ENCODE measurements at regions not wholly inside any gene's neighbourhood (a gene's known extent, or its start where the extent isn't known, plus 50 kb on each side); places are given as distances from the start of the nearest gene placed in this dataset.

DNA sequence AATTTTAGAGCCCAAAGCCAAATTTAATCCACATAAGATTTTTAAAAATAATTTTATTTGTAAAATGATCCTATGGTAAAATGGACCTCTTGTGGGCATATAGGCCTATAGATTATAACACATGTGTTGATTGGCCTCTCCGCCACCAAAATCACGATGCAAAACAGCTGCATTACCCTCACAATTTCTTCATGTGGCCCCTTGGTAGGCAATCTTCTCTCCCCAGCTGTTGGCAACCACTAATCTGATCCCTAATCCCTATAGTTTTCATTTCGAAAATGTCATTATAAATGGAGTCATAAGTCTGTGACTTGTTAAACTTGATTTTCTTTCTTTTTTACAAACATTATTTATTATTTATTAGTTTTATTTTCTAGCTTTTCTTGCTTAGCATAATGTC, 263.9 kb upstream of the SULF2 start:
- TF ChIP-seq CTCF (IDR thresholded peaks at IDR 0.05; ENCODE audit: low read depth, low read length, missing control alignments): no peak
- no peak for DNase-seq (ENCODE audit: low read depth)
- no peak overlapping the region for H3K4me3 ChIP-seq (ENCODE audit: low read depth, low read length)

GRCh38 chr20:48047447-48047846, 262.2 kb upstream of the SULF2 start:
- no peak for TF ChIP-seq CTCF (IDR thresholded peaks at IDR 0.05; ENCODE audit: low read depth, low read length, missing control alignments)
- DNase-seq (ENCODE audit: low read depth): no peak
- no peak overlapping the region for H3K4me3 ChIP-seq (ENCODE audit: low read depth, low read length)

DNA sequence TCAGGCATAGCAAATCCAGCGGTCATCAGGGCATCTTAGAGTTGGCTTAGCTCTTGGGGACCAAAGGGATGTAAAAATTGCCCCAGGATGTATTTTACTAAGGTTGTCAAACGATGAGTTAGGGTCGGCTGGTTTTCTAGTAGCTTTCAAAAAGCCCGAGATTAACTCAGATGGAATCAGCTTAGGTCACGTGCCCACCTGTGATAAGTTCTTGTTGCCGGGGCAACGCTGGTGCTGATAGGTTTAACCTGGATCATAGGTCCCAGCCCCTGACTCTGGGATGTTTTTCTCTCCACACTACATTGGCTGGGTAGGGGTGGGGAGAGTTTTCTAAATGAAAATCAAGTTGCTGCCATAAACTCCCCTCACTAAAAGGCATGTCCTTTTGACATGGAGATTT, 257.3 kb upstream of the SULF2 start:
- DNase-seq (ENCODE audit: low read depth): no peak
- no peak overlapping the region for H3K4me3 ChIP-seq (ENCODE audit: low read depth, low read length)
- TF ChIP-seq CTCF (IDR thresholded peaks at IDR 0.05; ENCODE audit: low read depth, low read length, missing control alignments): no peak

DNA sequence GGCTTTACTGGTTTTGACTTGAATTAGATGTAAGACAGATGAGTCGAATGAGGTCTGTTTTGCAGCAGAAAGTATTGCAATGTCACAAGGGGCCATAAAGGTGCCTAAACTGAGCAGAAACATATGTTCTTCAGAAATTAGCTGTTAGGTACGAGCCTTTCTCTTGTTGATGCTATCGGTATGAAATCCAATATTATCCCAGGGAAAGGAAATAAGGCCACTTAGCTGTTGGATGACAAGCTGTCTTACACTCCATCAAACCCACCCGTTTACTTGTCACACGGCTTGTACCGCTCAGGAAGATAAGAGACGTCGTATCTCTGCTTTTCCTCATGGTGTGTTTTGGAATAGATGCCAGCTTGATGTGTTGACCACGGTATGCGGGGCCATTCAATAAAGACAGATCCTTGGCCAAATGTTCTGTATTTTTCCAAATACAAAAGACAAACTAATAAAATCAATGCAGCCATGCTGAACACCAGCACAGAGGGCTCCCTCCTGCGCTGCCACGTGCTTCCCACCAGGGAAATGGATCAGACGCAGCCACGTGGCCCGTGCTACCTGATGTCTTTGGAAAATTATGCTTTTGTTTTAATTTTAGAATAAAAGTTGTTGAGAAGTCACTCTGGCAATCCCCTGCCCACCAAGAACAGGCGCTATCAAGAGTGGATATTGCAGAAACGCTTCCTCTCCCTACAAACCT, 255.9 kb upstream of the SULF2 start:
- no peak for TF ChIP-seq CTCF (IDR thresholded peaks at IDR 0.05; ENCODE audit: low read depth, low read length, missing control alignments)
- no peak overlapping the region for H3K4me3 ChIP-seq (ENCODE audit: low read depth, low read length)
- no peak for DNase-seq (ENCODE audit: low read depth)

DNA sequence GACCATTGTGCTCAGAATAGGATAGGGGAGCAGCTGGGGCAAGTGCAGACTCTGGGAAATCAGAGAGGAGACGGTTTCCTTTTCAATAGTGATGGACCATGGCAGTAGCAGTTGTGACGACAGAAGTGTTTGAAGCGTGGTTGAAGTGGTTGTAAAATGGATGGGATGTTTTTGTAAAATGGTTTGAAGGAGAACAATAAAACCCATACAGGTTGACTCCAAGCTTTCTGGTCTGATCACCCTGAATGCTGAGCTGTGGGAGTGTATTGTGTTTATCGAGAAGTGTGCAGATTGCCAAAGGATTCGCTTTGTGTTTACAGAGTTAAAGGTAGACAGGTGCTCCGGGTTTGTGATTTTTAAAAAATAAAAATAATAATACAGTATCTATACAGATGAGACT, 255.2 kb upstream of the SULF2 start:
- H3K4me3 ChIP-seq (ENCODE audit: low read depth, low read length): no peak overlapping the region
- no peak for TF ChIP-seq CTCF (IDR thresholded peaks at IDR 0.05; ENCODE audit: low read depth, low read length, missing control alignments)
- no peak for DNase-seq (ENCODE audit: low read depth)

DNA sequence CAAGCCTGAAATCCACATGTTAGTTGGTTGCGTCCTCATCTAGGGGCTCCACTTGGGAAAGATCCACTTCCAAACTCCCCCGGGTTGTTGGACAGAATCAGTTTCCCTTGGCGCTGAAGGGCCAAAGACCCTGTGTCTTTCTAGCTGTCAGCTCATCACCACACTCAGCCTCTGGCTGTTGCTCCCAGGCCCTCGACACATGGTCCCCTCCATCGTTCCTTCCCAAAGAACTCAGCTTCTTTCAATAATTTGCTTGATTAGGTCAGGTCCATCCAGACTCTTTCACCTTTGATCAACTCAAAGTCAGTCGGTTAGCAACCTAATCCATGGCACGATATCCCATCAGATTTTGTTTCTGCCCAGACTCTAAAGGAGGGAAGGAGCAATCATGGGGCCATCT, 254.8 kb upstream of the SULF2 start:
- H3K4me3 ChIP-seq (ENCODE audit: low read depth, low read length): no peak overlapping the region
- TF ChIP-seq CTCF (IDR thresholded peaks at IDR 0.05; ENCODE audit: low read depth, low read length, missing control alignments): no peak
- DNase-seq (ENCODE audit: low read depth): no peak

GRCh38 chr20:48039514-48039913, 254.2 kb upstream of the SULF2 start:
- no peak for DNase-seq (ENCODE audit: low read depth)
- no peak overlapping the region for H3K4me3 ChIP-seq (ENCODE audit: low read depth, low read length)
- TF ChIP-seq CTCF (IDR thresholded peaks at IDR 0.05; ENCODE audit: low read depth, low read length, missing control alignments): no peak

Measured in GM12864 (cell line).